CD4-positive, alpha-beta T cell (primary cell): ENCODE measurements at regions not wholly inside any gene's neighbourhood (a gene's known extent, or its start where the extent isn't known, plus 50 kb on each side); places are given as distances from the start of the nearest gene placed in this dataset.

ENCODE experiments used
- ATAC-seq: fragments of 200-7000 bp; cut with Tn5 transposase; one replicate; pipeline ENCODE4 v1.10.0; 2022; ENCODE audit warnings: mild to moderate bottlenecking; ENCODE audit not compliant: poor library complexity
- CTCF ChIA-PET: fragments of 350-600 bp; sonication (Branson Sonifier 250); formaldehyde crosslinking; loops from one replicate; lab custom pipeline; 2021; ENCODE audit warnings: antibody characterized with exemption, inconsistent platforms; lab: Charles Lee
- POLR2A ChIA-PET: fragments of 350-600 bp; sonication (Branson Sonifier 250); formaldehyde crosslinking; loops from one replicate; lab custom pipeline; 2021; ENCODE audit warnings: antibody characterized with exemption, inconsistent platforms; lab: Charles Lee
- DNase-seq, 14 experiments: peaks; one replicate each; pipeline ENCODE4 v3.0.0-alpha.2; 2013 to 2020; ENCODE audit warnings: mixed read lengths in 2 of 14
- H3K27ac ChIP-seq, 2 donors: one replicate each; pipeline versions ENCODE4 v1.5.1 to v1.7.0; 2013; ENCODE audit warnings: low read length in 2 of 2, low read depth in 1 of 2, mild to moderate bottlenecking in 1 of 2
- H3K27me3 ChIP-seq, 2 experiments: 1 replicate in 1 of 2; 2 replicates in 1 of 2; pipeline versions ENCODE4 v1.6.1 to v1.7.0; 2013; ENCODE audit warnings: low read length in 2 of 2, control low read depth in 1 of 2, mild to moderate bottlenecking in 1 of 2, moderate library complexity in 1 of 2; ENCODE audit not compliant: insufficient read depth in 2 of 2, control insufficient read depth in 1 of 2
- H3K36me3 ChIP-seq: one replicate; pipeline ENCODE4 v1.6.1; 2013; ENCODE audit warnings: low read length, control low read depth; ENCODE audit not compliant: insufficient read depth
- H3K4me1 ChIP-seq: one replicate; pipeline ENCODE4 v1.6.1; 2013; ENCODE audit warnings: low read length, control low read depth; ENCODE audit not compliant: insufficient read depth
- H3K4me3 ChIP-seq: one replicate; pipeline ENCODE4 v1.5.1; 2013; ENCODE audit warnings: mild to moderate bottlenecking, low read length, moderate library complexity
- H3K9me3 ChIP-seq, 2 experiments: 1 replicate in 1 of 2; 2 replicates in 1 of 2; pipeline versions ENCODE4 v1.6.1 to v1.7.0; 2013; ENCODE audit warnings: low read length in 2 of 2, mild to moderate bottlenecking in 2 of 2, control low read depth in 1 of 2, moderate library complexity in 1 of 2; ENCODE audit not compliant: control insufficient read depth in 1 of 2, insufficient read depth in 1 of 2
- H3K27ac Mint-ChIP-seq: one replicate; pipeline ENCODE4 v1.8.0; 2020; ENCODE audit warnings: mixed read lengths
- H3K27me3 Mint-ChIP-seq: one replicate; pipeline ENCODE4 v1.8.0; 2021; ENCODE audit warnings: mixed read lengths
- H3K36me3 Mint-ChIP-seq: one replicate; pipeline ENCODE4 v1.8.0; 2021; ENCODE audit warnings: low read depth, mixed read lengths
- H3K4me1 Mint-ChIP-seq: one replicate; pipeline ENCODE4 v1.8.0; 2021; ENCODE audit warnings: low read depth, mixed read lengths
- H3K4me3 Mint-ChIP-seq: one replicate; pipeline ENCODE4 v1.8.0; 2020; ENCODE audit warnings: mild to moderate bottlenecking, mixed read lengths
- H3K9me3 Mint-ChIP-seq: one replicate; pipeline ENCODE4 v1.8.0; 2020; ENCODE audit warnings: mixed read lengths
- intact Hi-C, 2 experiments: fragments of 100-400 bp; cut with DNase I in 1 of 2; cut with micrococcal nuclease in 1 of 2; formaldehyde crosslinking; loops; one replicate each; pipeline versions ENCODE4 v1.15.1 to v1.9.0; 2023 to 2025; cut with DNase I, micrococcal nuclease
- TF ChIP-seq, protein P1 (sequence below): fragments of 200-600 bp; IDR thresholded peaks from one replicate; pipeline ENCODE4 v1.8.0; 2022; ENCODE audit warnings: antibody characterized with exemption, mild to moderate bottlenecking

DNA sequence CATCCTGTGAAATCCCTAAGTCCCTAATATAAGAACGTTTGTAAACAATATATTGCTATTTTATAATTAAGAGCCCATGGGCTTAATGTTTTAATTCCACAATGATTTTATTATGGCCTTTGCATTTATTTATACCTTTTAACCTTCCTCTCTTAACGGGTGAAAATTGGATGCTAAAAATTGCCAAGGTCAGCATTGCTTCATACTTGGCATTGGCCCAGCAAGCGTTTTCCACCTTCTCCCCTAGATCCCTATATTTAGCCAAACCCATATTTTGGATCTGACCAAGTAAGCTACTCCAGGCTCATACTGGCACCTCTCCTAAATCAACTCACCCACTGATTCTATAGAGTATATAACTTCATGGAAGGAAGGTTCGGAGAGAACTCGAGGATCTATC lies 188.0 kb upstream of the NR2F2 start:
- Mint-ChIP-seq H3K4me3 (no peak overlapping the region), H3K36me3 (no peaks in the 10 kb centered on the region), H3K27me3 (no peaks in the 10 kb centered on the region), H3K27ac (no peak overlapping the region), H3K4me1 (no peaks in the 10 kb centered on the region), H3K9me3 (peaks cover 3% of the 10 kb centered on the region)
- no peak for DNase-seq
- ChIA-PET CTCF (no interaction called here), POLR2A (no interaction called here)
- Histone ChIP-seq H3K9me3 (peaks cover 0 to 3% of the 10 kb centered on the region in 2 experiments), H3K36me3 (no peaks in the 10 kb centered on the region), H3K27me3 (no peaks in the 10 kb centered on the region), H3K27ac (no peak overlapping the region), H3K4me1 (no peaks in the 10 kb centered on the region), H3K4me3 (no peak overlapping the region)
- intact Hi-C loops, result no loop called here
- ATAC-seq, result no peak
- TF ChIP-seq, protein P1, sequence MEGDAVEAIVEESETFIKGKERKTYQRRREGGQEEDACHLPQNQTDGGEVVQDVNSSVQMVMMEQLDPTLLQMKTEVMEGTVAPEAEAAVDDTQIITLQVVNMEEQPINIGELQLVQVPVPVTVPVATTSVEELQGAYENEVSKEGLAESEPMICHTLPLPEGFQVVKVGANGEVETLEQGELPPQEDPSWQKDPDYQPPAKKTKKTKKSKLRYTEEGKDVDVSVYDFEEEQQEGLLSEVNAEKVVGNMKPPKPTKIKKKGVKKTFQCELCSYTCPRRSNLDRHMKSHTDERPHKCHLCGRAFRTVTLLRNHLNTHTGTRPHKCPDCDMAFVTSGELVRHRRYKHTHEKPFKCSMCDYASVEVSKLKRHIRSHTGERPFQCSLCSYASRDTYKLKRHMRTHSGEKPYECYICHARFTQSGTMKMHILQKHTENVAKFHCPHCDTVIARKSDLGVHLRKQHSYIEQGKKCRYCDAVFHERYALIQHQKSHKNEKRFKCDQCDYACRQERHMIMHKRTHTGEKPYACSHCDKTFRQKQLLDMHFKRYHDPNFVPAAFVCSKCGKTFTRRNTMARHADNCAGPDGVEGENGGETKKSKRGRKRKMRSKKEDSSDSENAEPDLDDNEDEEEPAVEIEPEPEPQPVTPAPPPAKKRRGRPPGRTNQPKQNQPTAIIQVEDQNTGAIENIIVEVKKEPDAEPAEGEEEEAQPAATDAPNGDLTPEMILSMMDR, result no peak

DNA sequence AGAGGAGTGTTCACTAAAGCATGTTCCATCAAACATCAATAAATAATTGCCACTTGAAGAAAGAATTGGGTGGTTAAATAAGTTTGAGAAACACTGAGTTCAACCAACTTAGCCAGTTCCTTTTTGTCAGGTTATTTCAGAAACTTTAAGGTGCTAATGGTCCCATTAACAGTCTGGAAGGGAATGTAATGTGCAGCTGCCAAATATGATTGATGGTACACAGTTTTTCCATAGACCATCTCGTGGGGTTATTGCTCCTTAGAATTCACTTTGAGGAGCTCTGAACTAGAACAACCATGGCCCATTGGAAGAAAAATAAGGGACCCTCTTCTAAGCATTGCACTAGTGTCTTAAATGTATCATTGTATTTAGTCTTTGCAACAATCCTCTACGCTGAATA lies 185.8 kb upstream of the NR2F2 start:
- intact Hi-C loops, result no loop called here
- Histone ChIP-seq H3K9me3 (peaks cover 0 to 1% of the 10 kb centered on the region in 2 experiments), H3K36me3 (no peaks in the 10 kb centered on the region), H3K27ac (no peak overlapping the region), H3K27me3 (no peaks in the 10 kb centered on the region), H3K4me3 (no peak overlapping the region), H3K4me1 (no peaks in the 10 kb centered on the region)
- Mint-ChIP-seq H3K9me3 (peaks cover 3% of the 10 kb centered on the region), H3K27ac (no peak overlapping the region), H3K4me3 (no peak overlapping the region), H3K4me1 (no peaks in the 10 kb centered on the region), H3K27me3 (peaks cover 4% of the 10 kb centered on the region), H3K36me3 (no peaks in the 10 kb centered on the region)
- CTCF ChIA-PET, result no interaction called here
- TF ChIP-seq, protein P1, result no peak
- DNase-seq (no peak), ATAC-seq (no peak)
- POLR2A ChIA-PET, result no interaction called here

DNA sequence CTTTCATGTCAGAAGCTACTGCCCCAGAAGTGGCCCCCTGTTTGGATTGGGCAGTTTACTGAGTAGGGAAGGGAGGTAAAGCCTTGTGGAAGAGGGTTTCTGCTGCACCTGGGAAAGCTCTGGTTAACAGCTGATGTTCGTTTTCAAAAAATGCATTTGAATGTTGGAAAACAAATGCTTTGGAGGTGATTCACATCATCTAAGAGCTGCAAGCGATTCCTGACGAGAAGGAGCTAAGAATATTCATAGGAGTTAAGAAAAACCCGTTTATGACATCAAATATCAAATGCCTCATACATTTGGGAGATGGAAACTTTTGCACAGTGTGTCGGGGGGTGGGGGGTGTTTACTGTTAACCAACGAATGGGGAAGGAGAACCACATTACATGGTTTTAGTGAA lies 183.8 kb upstream of the NR2F2 start:
- DNase-seq (no peak), ATAC-seq (no peak)
- Mint-ChIP-seq H3K9me3 (peaks cover 3% of the 10 kb centered on the region), H3K27ac (no peak overlapping the region), H3K4me3 (no peak overlapping the region), H3K36me3 (no peaks in the 10 kb centered on the region), H3K4me1 (no peaks in the 10 kb centered on the region), H3K27me3 (peaks cover 4% of the 10 kb centered on the region)
- TF ChIP-seq, protein P1, result no peak
- CTCF ChIA-PET, result no interaction called here
- no peaks in the 10 kb centered on the region for H3K36me3 ChIP-seq
- intact Hi-C loops, result no loop called here
- peaks cover 0 to 3% of the 10 kb centered on the region in 2 experiments for H3K9me3 ChIP-seq
- no peaks in the 10 kb centered on the region for H3K27me3 ChIP-seq
- POLR2A ChIA-PET, result no interaction called here
- no peak overlapping the region for H3K27ac ChIP-seq
- H3K4me1 ChIP-seq, result no peaks in the 10 kb centered on the region
- no peak overlapping the region for H3K4me3 ChIP-seq
